ENCODE measurements at regions not wholly inside any gene's neighbourhood (a gene's known extent, or its start where the extent isn't known, plus 50 kb on each side); places are given as distances from the start of the nearest gene placed in this dataset.

GRCh38 chr4:45408996-45409395, 682.6 kb upstream of the GNPDA2 start:
- no CpG with 5 or more reads among the region's 2 CpGs for WGBS, 2 experiments (ENCODE audit: extremely low coverage in 2 of 2, insufficient read length in 1 of 2)
- Histone ChIP-seq H2BK20ac (ENCODE audit: low read depth, low read length) (no peak overlapping the region), H3K18ac (ENCODE audit: low read depth, low read length) (no peak overlapping the region), H3K9me3 (ENCODE audit: control insufficient read depth, insufficient read depth, low read length) (no peaks in the 10 kb centered on the region; the same call in 1 of the 2 replicates), H3K4ac (ENCODE audit: low read depth, low read length) (no peak overlapping the region), H2BK5ac (ENCODE audit: low read depth, low read length, poor library complexity, severe bottlenecking) (no peak overlapping the region), H4K5ac (ENCODE audit: low read depth, low read length) (no peak overlapping the region), H2AK9ac (replicated peaks; ENCODE audit: low read depth, low read length, poor library complexity) (no peak overlapping the region), H3K9me1 (ENCODE audit: insufficient read depth, low read length) (no peaks in the 10 kb centered on the region), H3K4me2 (ENCODE audit: low read depth, low read length) (no peak overlapping the region), H2AK5ac (ENCODE audit: low read depth, low read length) (no peak overlapping the region), H4K20me1 (ENCODE audit: insufficient read depth, low read length) (no peaks in the 10 kb centered on the region), H4K8ac (ENCODE audit: low read depth in 2 of 2, low read length in 2 of 2) (no peak overlapping the region), H3K79me1 (ENCODE audit: low read depth in 1 of 2, low read length in 2 of 2) (no peaks in the 10 kb centered on the region), H3K4me1 (ENCODE audit: control insufficient read depth, insufficient read depth, low read length) (no peaks in the 10 kb centered on the region), H2BK120ac (ENCODE audit: low read depth, low read length) (no peak overlapping the region), H3K56ac (ENCODE audit: extremely low read depth, insufficient read depth, low read length) (no peak overlapping the region), H2AFZ (replicated peaks; ENCODE audit: low read length, poor library complexity) (no peak overlapping the region), H3K23ac (ENCODE audit: low read depth, low read length) (no peak overlapping the region), H2BK15ac (ENCODE audit: low read depth, low read length) (no peak overlapping the region), H4K91ac (ENCODE audit: insufficient read depth, low read depth, low read length) (no peak overlapping the region), H3K36me3 (ENCODE audit: control insufficient read depth, insufficient read depth, low read length) (no peaks in the 10 kb centered on the region), H3K27me3 (ENCODE audit: control insufficient read depth, insufficient read depth, low read length) (no peaks in the 10 kb centered on the region), H3K14ac (replicated peaks; ENCODE audit: low read depth, low read length) (no peak overlapping the region), H3K9ac (ENCODE audit: low read depth, low read length) (no peak overlapping the region), H3K27ac (ENCODE audit: insufficient read depth, low read length) (no peak overlapping the region), H3K4me3 (ENCODE audit: insufficient read depth, low read depth, low read length) (no peak overlapping the region)
- TF ChIP-seq ELK1 (IDR thresholded peaks at IDR 0.05; ENCODE audit: borderline replicate concordance, low read depth, low read length), result no peak
- DNase-seq (no peak), ATAC-seq (ENCODE audit: low read depth) (no peak)
- in situ Hi-C loops (cut with MboI; ENCODE audit: low sequenced_read_pairs), result no loop called here
- POLR2A ChIA-PET (ENCODE audit: unreplicated experiment), result no interaction called here
- dilution Hi-C loops (cut with HindIII; ENCODE audit: low sequenced_read_pairs, unreplicated experiment), result no loop called here
- no TSS peak for BruUV-seq (replicated peaks)
- CTCF ChIA-PET, result no interaction called here
- intact Hi-C loops (cut with micrococcal nuclease), result no loop called here

Measured in IMR-90 (cell line).